Retinal pigment epithelial cell (primary cell): ENCODE measurements at regions not wholly inside any gene's neighbourhood (a gene's known extent, or its start where the extent isn't known, plus 50 kb on each side); places are given as distances from the start of the nearest gene placed in this dataset.

Experiments used
- DNase-seq: peaks from one replicate; pipeline ENCODE4 v3.0.0-alpha.2; 2010; ENCODE audit warnings: low read depth
- H3K4me3 ChIP-seq: 2 replicates; pipeline ENCODE4 v1.5.1; 2011; ENCODE audit warnings: mild to moderate bottlenecking, low read length, control low read depth, moderate library complexity
- CTCF ChIP-seq: conservative IDR thresholded peaks from 2 replicates; pipeline ENCODE4 v1.5.1; 2011; ENCODE audit warnings: low read depth, low read length, control low read depth, inconsistent platforms

- TF ChIP-seq CTCF, result no peak
- no peak for DNase-seq
- H3K4me3 ChIP-seq, result no peak overlapping the region
These were observed 83.3 kb upstream of the ZNF521 start for GRCh38 chr18:25435149-25435782.

- no peak overlapping the region for H3K4me3 ChIP-seq
- DNase-seq, result no peak
- TF ChIP-seq CTCF, result no peak
These were observed 82.8 kb upstream of the ZNF521 start for GRCh38 chr18:25434745-25435144.

GRCh38 chr18:25433590-25433989, 81.6 kb upstream of the ZNF521 start:
- no peak for DNase-seq
- H3K4me3 ChIP-seq, result no peak overlapping the region
- no peak for TF ChIP-seq CTCF

- no peak for DNase-seq
- no peak overlapping the region for H3K4me3 ChIP-seq
- TF ChIP-seq CTCF, result no peak
These were observed 73.1 kb upstream of the ZNF521 start for GRCh38 chr18:25425024-25425423.

- no peak for DNase-seq
- no peak for TF ChIP-seq CTCF
- H3K4me3 ChIP-seq, result no peak overlapping the region
These were observed 71.8 kb upstream of the ZNF521 start for GRCh38 chr18:25423760-25424159.

- no peak overlapping the region for H3K4me3 ChIP-seq
- no peak for DNase-seq
- no peak for TF ChIP-seq CTCF
These were observed 71.3 kb upstream of the ZNF521 start for GRCh38 chr18:25423267-25423666.

- no peak for DNase-seq
- H3K4me3 ChIP-seq, result no peak overlapping the region
- TF ChIP-seq CTCF, result no peak
These were observed 70.3 kb upstream of the ZNF521 start for GRCh38 chr18:25422230-25422629.
